HG03097 (cell line): ENCODE measurements at regions not wholly inside any gene's neighbourhood (a gene's known extent, or its start where the extent isn't known, plus 50 kb on each side); places are given as distances from the start of the nearest gene placed in this dataset.

Experiments
- ATAC-seq: cut with Tn5 transposase; IDR thresholded peaks from one replicate; pipeline ENCODE4 v1.9.1; 2021; ENCODE audit not compliant: unreplicated experiment, low FRiP score

DNA sequence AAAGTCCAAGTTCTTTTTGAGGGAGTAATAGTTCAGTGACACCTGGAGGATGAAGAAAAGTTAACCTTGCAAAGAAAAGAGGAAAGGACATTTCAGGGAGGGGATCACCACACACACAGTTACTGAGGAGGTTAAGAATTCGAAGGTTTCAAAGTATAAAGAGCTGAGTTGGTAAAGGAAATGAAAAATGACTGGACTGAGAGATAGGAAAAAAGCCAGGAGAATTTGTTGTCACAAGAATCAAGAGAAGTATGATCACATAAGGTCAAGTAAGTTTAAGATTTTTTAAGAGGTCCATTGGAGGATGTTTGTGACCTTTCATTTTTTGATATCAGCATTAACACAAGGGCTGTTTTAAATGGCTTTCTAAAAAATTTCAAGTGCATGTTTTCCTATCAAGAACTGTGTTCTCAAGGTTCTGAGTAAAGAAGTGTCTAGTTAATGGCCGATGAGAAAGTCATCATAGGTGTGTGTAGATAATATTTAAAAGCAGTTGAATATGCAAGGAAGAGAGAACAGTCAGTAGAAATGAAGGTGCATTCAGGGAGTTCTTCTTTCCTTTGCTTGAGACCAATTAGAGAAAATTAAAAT is 189.2 kb upstream of the RBMS3 start:
- ATAC-seq: no peak

- ATAC-seq: no peak
These were observed 188.5 kb upstream of the RBMS3 start for GRCh38 chr3:29092348-29092747.

DNA sequence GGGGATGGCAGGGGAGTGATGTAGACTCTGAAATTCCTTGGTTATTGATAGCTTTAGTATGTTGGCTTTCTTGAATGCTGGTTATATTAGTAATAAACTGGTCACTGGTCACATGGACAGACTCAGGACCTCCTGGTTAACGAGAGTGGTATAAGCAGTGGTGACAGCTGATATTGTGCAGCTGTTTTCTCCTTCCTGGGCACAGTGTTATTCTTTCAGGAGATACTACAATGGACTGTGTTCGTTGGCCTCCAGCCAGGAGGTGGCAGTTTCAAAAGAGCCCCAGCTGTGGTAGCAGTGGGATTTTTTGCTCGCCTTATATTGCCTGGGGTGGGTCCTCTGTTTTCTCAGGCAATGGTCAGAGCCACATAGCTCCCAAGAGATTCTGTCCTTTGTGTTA is 181.6 kb upstream of the RBMS3 start:
- ATAC-seq: no peak

DNA sequence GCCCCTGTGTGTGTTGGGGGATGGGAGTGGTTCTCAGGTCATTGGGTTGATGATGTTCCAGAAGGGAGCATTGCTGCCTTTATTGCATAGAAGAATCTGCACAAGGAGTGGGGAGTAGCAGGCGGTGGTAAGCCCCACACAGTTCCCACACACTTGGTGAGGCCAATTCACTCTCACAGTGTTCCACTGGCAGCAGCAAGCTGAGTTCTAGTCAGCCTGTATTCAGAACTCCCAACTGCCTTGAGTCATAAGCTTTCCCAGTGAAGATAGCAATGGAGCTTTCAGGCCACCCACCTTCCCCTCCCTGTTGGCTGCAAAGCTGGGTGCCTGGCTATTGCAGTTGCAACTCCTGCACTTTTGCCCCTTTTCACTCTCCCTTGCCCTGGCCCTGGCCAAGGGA is 181.1 kb upstream of the RBMS3 start:
- no peak for ATAC-seq

DNA sequence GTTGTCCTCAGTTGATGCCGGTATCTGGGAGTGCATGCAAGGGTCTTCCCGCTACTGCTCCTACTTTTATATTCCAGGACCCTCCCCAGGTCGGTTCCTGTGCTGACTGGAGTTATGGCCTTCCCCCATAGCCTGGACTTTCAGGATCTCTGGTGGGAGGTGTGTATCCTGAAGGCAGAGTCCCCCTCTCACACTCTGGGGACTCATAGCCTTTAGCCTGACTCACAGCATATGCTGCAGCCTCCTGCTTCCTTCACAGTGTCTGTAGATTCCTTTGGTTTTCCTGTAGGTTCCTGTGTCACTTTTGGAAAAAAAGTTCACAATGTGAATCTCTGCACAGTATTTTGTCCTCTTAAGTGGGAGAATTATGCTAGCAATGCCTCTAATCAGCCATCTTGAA is 180.6 kb upstream of the RBMS3 start:
- no peak for ATAC-seq

DNA sequence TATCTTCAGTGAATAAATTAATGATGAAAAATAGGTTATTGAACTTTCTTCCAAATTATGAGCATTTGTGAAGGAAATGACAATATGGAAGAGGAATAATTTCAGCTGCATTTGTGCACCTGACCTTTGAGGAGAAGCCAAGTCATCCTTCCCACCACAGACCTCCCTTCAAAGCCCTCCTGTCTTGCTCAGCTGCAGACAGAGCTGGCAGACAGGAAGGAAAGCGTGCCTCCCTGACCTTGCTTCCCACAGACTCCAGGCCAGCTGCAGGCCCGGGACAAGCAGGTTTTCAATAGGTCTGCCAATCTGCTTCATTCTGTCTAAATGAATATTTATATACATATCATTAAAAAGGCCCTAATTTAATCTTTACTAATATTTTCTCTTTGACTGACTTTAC is 152.9 kb upstream of the RBMS3 start:
- ATAC-seq: no peak

DNA sequence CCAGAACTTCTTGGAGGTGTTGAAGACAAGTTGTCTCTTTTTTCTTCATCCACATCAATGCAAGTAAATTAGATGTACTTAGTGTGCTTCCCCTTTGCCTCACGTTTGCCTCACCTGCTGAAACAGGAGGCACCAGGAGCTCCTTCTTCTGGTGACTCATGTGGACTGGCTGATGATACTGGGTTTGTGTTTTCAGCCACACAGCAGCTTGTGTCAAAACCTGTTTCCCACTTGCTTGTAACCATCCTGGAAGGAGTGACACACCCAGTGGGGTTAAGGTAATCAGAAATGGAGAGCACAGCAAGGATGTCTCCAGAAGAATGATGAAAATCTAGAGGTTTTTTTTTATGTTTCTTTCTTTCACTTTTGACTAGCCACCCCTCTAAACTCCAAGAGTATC is 143.3 kb upstream of the RBMS3 start:
- ATAC-seq: no peak

DNA sequence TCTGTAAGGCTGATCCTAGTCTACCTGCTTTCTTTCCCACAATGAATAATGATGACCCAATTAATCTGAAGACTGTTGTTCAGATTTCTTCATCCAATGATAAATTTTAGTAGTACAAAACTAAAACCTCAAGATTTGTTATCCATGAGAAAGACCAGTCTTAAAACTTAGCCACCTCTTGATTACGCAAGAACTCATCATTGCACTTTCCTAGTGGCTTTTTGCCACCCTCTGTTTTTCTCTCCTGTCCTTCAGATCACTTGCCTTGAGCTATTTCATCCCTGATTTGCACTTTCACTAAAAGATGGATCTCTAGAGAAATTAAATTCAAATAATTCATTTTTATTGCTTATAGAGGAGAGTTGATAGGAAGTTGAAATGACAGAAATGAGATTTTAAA is 142.7 kb upstream of the RBMS3 start:
- no peak for ATAC-seq

DNA sequence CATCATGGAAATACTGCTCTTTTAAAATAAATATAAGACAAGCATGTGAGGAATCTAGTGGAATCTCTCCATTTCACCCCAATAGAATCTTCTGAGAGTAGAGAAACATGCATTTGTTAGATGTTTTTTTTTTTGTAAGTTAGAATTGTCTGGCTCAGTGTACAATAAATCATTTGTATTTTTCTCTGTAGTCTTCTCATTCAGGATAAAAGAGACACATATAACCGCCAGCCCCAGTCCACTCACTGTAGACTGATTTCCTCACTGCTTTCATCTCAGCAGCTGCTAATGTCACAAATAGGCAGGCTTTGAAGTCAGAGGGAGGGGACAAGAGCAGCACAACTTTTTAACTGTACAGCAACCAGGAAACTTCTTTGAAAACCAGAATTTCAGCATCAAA is 140.2 kb upstream of the RBMS3 start:
- ATAC-seq: no peak

- no peak for ATAC-seq
These were observed 139.5 kb upstream of the RBMS3 start for GRCh38 chr3:29141197-29141917.

DNA sequence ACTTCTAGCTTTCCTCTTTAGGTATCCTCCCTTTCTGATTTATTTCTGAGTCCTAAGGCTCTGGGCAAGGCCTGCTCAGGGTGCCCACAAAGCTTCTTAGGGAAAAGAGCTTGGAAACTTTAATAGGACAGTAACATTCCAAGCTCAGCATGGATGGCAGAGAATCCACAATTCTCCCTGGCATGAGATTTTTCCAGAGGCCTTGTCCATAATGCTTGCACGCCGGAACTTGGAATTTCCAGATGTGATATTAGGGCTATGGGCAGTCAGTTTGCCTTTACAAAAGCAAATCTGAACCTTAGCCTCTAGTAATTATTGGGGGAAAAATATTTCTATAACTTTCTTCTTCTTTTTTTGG is 139.0 kb upstream of the RBMS3 start:
- ATAC-seq: no peak

GRCh38 chr3:29143151-29143550 is 137.7 kb upstream of the RBMS3 start:
- no peak for ATAC-seq

DNA sequence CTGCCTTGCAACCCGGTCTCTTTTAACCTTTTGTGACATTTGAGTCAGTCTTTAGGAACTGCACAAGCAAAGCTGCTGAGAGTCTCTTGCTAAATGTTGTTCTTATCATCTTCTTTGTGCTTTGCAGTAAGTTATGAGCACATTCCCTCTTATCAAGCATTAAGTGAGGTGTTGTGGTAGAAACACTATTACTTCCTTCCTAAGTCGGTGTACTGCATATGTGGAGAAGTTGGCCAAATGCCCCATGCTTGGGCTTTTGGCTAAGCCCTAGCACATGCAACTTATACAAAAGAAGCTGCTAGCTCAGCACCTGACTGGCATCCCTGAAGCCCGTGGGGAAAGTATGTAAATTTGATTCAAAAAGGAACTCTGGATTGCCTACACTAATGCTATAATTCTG is 136.5 kb upstream of the RBMS3 start:
- ATAC-seq: no peak

GRCh38 chr3:29144807-29145206 is 136.1 kb upstream of the RBMS3 start:
- no peak for ATAC-seq

DNA sequence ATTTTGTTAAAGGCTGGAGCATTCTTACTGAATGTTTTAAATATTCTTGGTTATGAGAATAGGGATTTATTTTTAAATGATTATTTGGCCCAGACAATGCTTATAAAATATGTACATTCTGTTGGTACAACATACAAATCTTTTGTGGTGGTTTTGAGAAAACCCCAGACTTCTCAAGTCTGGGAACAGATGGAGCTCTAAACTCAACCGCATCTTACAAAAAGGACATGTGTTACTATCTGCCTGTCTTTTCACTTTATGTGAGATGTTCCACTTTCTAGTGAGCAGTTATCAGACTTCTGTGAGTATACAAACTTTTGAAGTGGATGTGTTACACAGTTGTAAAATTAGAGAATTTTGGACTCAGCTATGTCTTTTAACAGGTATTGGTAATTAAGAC is 135.5 kb upstream of the RBMS3 start:
- no peak for ATAC-seq

- ATAC-seq: no peak
These were observed 128.5 kb upstream of the RBMS3 start for GRCh38 chr3:29152379-29152778.

- ATAC-seq: peak; percentile 57
These were observed 127.1 kb upstream of the RBMS3 start for GRCh38 chr3:29153811-29154210.

DNA sequence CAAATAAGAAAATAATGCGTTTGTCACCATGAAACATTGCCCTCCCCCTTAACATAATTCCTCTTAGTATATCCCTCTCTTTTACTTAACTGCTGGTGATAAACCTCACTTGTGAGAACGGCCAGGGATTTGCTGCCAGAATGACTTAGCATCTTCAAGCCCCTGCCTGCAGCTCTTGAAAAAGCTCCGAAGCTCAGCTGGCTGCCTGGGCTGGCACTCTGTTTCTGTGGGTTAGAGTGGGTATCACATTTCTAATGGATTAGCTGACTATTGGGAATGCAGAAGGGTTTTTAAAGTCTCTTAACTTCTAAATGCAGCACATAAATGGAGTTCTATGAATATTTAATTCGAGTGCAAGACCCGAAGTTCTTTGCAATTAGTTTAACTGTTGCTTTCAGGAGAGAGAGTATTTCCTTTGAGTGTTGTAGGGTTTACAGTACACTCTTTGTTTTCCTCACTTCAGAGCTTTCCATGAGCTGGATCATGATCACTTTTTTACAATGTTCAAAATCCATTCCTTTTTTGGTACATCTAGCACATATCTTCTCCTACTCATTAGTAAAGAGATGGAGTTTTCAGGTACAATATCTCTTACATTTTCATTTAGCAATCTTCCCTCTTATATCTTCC is 124.7 kb upstream of the RBMS3 start:
- no peak for ATAC-seq

- ATAC-seq: no peak
These were observed 116.0 kb upstream of the RBMS3 start for GRCh38 chr3:29164825-29165224.

GRCh38 chr3:29167180-29167579 is 113.7 kb upstream of the RBMS3 start:
- no peak for ATAC-seq

- ATAC-seq: no peak
These were observed 112.8 kb upstream of the RBMS3 start for GRCh38 chr3:29168081-29168480.

DNA sequence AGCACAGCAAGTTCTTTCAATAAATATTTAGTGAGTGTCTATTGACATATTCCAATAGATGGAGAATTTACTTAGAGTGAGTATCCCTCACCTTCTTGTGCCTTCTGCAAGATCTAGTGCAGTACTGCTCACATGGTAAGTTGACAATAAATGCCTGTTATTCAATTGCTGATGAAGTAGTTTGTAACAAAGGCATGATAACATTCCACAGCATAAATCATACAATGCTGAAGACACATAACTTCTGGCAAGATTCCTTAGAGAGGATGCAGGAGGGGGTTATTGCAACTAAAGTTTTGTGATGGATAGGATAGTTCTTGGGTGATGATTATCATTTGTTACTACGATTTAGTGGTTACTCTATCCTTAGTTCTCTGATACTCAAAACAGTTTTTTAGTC is 112.2 kb upstream of the RBMS3 start:
- ATAC-seq: no peak
